SK-N-SH treated with all-trans-retinoic acid at 6 μM for 48 hours (cell line): ENCODE measurements at regions not wholly inside any gene's neighbourhood (a gene's known extent, or its start where the extent isn't known, plus 50 kb on each side); places are given as distances from the start of the nearest gene placed in this dataset.

Experiments
- BACH2 ChIP-seq: fragments of 250-450 bp; sonication (Bioruptor Pico); IDR thresholded peaks from 2 replicates; pipeline ENCODE4 v1.9.0; 2021; ENCODE audit warnings: mild to moderate bottlenecking, borderline replicate concordance
- CSRNP3 ChIP-seq: fragments of 250-450 bp; sonication (Bioruptor Pico); IDR thresholded peaks from 2 replicates; pipeline ENCODE4 v1.5.1; 2021; ENCODE audit warnings: mild to moderate bottlenecking, moderate library complexity
- ISL1 ChIP-seq: fragments of 250-450 bp; sonication (Bioruptor Pico); IDR thresholded peaks from 2 replicates; pipeline ENCODE4 v2.1.2; 2022; ENCODE audit warnings: mild to moderate bottlenecking, moderate library complexity
- PATZ1 ChIP-seq: fragments of 250-450 bp; sonication (Bioruptor Pico); IDR thresholded peaks from 2 replicates; pipeline ENCODE4 v1.8.0; 2020; ENCODE audit warnings: mild to moderate bottlenecking, moderate library complexity, borderline replicate concordance
- POU6F1 ChIP-seq: fragments of 250-450 bp; sonication (Bioruptor Pico); IDR thresholded peaks from 2 replicates; pipeline ENCODE4 v1.8.0; 2021; ENCODE audit warnings: low read depth, mild to moderate bottlenecking, moderate library complexity, borderline replicate concordance
- ZFP3 ChIP-seq: fragments of 250-450 bp; sonication (Bioruptor Pico); IDR thresholded peaks from 2 replicates; pipeline ENCODE4 v1.5.0; 2020; ENCODE audit warnings: mild to moderate bottlenecking, moderate library complexity
- ZFP30 ChIP-seq: fragments of 450-650 bp; formaldehyde crosslinking; IDR thresholded peaks from 2 replicates; pipeline ENCODE4 v1.5.0; 2022; ENCODE audit warnings: mild to moderate bottlenecking, moderate library complexity
- ZNF70 ChIP-seq: fragments of 450-650 bp; formaldehyde crosslinking; IDR thresholded peaks from 2 replicates; pipeline ENCODE4 v1.5.0; 2020; ENCODE audit warnings: mild to moderate bottlenecking, moderate library complexity

GRCh38 chr7:149334930-149335329 is 72.9 kb downstream of the ZNF783 start:
- no peak for TF ChIP-seq CSRNP3
- no peak for TF ChIP-seq ISL1 (CRISPR knock-in tag)
- TF ChIP-seq PATZ1 (CRISPR knock-in tag): no peak
- no peak for TF ChIP-seq ZFP3 (CRISPR knock-in tag)
- TF ChIP-seq POU6F1: no peak
- no peak for TF ChIP-seq ZNF70
- TF ChIP-seq ZFP30 (CRISPR knock-in tag): no peak
- TF ChIP-seq BACH2 (CRISPR knock-in tag): no peak
